Left hindlimb (tissue), 1 donor: ENCODE measurements at regions not wholly inside any gene's neighbourhood (a gene's known extent, or its start where the extent isn't known, plus 50 kb on each side); places are given as distances from the start of the nearest gene placed in this dataset.
A peak's percentile ranks its signal among the peaks of the same experiment; 100 is the strongest.

Source experiments
- DNase-seq: peaks from one replicate; pipeline ENCODE4 v3.0.0-alpha.2; 2018

DNA sequence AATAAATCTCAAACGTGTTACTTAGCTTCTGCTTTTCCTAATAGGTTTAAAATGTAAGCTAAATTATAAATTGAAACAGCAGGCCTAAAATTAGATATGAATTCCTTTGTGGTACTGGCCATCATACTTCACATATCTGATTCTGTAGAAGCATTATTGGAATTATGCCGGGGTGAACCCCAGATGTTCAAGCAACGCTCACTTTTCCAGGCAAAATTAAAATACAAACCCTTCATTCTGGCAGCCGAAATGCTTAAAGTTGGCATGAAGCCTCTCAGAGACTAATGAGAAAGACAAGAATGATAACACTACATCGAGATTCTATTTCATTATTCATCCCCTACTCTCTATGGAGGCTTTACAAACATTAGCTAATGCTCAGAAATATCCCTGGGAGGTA lies 1352.7 kb upstream of the ADGRL2 start:
- DNase-seq, result no peak

DNA sequence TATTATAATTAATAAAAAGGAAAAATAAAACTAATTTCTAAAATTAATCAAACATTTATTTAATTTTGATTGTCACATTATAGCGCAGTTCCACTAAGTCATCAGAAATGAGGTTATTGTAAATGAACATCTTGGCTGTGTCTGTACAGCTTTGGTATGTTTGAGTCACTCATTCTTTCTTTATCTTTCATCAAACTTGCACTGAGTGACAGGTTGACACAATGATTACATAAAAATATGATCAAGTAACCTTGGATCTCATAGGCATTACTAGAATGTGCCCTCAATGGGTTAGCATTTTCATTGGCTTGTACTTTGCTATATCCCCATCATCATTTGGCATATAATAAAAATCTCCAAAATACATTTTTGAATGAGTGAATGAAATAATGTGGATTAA lies 1353.2 kb upstream of the ADGRL2 start:
- DNase-seq, result no peak

DNA sequence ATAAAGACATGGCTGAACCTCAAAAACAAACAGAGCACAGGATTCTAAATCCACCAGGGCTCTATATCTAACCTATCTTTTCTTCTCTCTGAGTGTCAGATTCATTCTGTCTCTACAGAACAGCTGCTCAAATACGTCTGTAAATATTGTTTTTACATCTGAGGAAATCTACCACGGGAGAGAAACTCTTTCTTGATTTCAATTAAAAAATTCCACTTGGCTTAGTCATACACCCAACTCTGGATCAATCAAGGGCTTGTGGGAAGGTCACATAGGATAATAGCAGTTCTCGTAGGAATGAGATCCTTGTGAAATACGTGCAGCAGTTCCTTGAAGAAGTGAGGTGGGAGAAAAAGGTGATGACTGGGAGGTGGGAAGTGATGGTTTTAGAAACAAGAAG lies 1355.7 kb upstream of the ADGRL2 start:
- no peak for DNase-seq

DNA sequence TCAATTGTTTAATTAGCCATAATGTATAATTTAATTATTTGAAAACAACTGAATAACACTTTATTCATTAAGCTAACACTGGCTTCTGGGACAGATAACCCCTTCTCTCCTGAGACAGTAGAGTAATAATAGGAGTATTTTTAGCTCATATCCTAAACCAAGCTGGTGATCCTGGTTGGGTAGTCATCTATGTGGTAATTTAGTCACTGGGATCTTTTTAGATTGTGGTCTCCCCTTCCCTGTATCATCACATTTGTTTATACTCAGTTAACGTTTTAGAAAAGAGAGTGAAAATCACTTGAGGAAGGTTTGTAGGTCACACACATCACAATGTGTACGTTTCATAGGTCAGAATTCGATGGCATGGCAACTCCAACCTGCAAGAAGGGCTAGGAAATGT lies 1356.6 kb upstream of the ADGRL2 start:
- no peak for DNase-seq

DNA sequence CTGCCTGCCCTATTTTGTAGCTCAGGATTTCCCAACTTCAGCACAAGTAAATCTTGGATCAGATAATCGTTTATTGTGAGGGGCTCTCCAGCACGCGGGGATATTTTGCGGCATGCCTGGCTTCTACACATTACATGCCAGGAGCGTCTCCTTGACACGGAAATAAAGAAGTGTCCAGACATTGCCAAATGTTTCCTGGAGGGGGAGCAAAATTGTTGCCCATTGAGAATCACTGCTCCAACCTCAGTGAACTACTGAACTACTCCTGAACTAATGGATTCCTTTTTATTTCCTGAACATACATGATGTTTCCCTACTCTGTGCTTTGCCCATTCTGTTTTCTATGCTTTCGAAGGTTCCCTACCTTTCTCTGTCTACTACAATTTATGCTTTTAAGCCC lies 1359.1 kb upstream of the ADGRL2 start:
- no peak for DNase-seq

DNA sequence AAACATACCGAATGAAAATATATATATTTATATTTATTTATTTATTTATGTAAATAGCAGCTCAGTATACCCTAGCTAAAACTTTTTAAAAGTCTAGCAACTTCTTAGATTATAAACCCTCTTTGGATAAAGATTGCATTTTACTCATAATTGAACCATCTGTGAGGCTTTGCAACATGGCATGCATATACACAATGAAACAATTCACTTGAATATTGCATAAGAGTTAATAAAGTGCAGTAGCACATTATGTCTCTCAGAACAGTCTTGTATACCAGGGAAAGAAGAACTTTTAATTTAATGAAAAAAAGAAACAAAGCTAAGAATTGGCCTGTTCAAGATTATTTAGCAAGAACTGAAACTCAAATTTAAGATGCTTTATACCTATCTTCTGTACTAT lies 1363.9 kb upstream of the ADGRL2 start:
- no peak for DNase-seq

DNA sequence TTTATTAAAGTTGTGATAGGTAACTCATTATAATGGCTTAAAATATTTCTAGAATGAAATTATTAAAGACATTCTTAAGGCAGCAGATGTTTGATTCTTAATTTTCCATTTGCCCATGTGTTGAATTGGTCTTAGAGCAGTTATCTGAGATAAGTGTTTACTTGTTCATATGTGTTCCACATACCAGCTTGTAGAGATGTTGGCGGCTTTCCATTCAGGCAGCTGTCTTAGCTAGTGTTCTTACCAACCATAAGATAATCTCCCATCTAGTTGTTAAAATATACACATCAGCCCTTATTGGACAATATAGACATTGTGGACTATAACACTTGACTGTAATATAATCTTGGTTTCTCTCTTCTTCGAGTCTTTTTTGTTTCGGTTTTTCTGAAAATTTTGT lies 1372.9 kb upstream of the ADGRL2 start:
- DNase-seq, result peak; percentile 36

DNA sequence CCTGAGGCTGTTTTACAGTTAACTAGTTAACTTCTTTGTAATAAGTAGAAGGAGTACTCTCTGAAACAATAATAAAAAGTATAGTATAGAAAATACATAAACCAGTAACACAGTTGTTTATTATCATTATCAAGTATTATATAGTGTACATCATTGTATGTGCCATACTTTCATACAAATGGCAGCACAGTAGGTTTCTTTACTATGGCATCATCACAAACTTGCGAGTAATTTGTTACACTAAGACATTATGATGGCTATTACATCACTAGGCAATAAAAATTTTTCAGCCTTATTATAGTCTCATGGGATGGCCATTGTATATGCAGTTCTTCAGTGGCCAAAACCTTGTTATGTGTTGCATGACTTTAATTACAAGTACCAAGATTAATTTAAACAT lies 1376.5 kb upstream of the ADGRL2 start:
- DNase-seq, result no peak

DNA sequence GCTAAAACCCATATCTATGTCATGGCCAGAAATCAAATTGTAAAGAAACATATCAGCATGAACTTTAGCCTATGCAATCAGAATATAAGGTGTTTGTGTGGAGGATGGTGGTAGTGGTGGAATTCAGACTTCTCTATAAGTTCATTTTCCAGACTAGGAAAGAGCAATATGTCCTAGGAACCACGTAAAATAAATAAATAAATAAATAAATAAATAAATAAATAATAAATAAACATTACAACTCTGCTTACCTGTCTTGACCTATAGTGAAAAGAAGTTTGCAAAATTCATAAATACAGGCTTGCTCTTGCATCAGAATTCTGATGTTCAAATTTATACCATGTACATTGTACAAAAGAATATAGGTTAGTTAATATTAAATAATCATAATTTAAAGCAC lies 1382.6 kb upstream of the ADGRL2 start:
- no peak for DNase-seq

DNA sequence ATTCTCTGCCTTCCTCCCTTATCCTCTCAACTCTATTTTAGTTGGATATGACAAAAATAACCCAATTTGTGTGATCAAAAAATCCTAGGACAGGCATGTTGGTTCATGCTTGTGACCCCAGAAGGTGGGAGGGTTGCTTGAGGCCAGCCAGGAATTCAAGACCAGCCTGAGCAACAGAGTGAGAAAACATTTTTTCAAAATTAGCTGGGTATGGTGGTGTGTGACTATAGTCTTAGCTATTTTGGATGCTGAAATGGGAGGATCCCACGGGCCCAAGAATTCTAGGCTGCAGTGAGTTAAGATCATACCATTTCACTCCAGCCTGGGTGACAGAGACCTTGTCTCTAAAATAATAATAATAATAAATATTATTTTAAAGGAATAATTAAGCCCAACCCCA lies 1383.1 kb upstream of the ADGRL2 start:
- DNase-seq, result no peak

DNA sequence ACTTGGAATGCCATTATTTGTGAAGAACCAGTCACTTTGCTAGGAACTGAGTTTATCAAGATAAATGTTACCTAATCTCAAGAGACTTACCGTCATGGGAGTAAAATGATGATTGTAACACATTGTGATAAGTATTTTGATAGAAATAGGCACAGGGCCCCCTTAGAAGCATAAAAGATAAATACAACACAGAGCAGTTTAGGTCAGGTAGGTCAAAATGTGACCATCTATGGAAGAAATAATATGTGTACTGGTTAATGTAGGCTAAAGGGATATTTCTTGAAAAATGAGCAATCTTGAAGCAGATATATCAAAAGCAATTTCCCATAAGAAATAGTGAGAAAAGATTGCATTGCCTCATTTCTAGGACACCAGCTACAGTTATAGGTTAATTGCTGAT lies 1386.8 kb upstream of the ADGRL2 start:
- no peak for DNase-seq

DNA sequence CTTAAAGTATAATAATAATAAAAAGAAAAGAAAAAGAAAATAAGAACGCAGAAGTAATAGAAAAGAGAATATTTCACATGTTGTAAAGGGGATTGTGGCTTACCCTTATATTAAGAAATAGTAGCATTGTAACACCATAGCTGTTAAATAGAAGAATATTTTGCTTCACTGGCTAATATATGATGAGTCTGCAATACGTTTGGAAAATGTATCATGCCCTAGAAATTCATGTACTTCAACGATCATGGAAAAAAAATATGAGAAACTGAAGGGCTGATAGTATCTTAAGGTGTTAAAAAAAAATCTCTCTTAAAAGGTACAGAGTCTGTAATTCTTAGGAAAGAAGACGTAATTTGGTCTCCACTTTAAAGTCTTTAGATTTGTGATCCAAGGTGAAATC lies 1390.5 kb upstream of the ADGRL2 start:
- no peak for DNase-seq

DNA sequence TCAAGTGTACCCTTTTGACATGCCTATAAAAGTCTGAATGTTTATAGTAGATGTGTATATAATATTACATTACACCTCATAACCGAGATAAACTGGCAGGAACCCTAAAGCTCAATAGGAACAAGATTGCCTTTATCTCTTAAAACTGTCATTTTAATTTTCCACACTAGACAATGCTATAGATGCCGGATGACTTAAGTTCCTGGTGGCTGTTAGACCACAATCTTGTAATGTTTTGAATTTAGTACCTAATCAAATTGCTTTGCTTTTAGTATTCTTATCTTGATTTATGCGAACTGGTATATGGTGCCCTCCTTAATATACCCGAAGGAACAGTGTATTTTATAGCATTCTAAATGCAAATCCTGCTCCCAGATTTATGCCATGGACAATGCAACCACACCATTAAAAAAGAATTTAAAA lies 1397.0 kb upstream of the ADGRL4 start:
- no peak for DNase-seq

DNA sequence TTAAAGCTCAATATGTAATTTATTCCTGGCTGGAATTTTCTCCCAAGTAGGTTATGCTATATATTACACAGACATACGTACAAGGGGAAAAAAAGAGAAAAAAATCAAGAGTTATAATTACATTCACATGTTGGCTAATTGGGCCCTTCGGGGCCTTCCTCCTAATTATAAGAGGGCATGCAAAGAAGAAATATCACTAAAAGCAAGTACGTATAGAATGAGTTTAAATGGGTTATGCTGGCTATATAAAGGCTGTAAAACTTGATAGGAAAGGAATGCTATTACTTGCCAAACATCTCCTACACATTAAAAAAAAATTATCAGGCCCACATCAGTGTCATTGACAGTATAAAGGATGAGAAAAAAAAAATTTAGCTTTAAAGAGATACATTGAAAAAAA lies 1396.1 kb upstream of the ADGRL4 start:
- DNase-seq, result no peak

DNA sequence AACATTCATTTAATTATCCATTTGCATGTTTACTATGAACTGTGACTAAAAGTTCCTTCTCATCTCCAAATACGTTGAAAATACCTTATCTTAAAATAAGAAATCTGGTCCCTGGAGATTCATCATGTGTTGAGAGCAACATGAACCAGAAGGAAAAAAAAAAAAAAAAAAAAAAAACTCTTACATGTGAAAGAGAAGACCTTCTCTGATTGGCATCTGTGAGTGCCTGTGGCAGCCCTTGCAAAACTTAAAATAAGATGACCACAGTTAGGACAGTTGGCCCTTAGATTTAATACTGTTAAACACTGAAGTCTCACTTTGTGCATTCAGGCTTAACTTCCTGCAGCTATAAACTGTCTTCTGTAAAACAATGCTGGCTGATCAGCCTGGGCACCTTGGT lies 1395.2 kb upstream of the ADGRL4 start:
- no peak for DNase-seq

DNA sequence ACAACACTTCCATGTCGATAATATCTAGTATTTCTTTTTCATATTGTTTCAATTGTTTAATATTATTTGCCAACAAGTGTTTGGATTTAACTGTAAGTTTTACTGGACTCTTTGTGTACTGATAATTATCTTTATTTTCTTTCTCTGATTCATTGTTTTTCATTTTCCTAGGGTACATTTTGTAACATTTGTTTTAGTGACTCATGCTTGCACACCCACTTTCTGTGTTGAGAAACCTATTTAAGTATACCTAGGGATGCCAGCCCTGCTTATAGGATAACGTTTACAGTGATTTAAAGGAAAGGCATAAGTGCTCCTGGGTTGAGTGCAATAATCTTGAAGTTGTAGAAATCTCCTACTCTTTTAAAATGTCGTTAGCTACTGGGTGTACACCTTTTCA lies 1386.0 kb upstream of the ADGRL4 start:
- DNase-seq, result no peak

DNA sequence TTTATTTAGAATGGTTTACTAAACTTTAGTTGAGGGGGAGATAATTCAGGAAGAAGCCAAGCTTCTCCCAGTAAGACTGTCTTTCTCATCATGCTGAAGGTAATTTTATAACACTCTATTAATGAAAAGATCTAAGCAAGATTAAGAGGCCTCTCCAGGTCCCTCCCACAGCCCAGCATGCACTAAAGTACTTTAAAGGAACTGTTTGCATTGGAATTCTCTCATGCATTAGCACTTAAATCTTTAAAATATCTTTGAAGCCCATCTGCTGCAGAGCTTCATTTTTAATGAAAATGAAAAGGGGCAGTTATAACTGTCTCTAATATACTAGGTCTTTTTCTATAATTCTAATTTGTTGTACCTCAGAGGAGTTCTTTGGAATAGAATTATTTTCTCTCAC lies 1379.1 kb upstream of the ADGRL4 start:
- DNase-seq, result no peak

DNA sequence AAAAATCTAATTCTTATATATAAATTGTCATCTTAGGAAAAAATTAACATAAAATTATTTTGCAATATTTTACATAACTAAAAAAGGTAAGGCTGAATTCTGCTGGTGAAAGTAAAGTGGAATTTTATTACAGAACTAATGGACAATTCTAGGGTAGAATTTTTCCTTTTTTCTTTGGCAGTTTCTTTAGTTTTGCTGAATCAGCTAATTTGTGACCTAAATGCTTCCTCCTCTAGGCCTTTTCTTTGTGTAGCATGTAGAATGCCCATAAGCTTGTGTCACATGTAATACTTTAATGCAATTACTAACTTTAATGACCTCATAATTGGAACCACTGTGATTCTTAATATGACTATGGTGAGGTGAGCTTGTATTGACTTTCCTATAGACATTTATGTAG lies 1378.4 kb upstream of the ADGRL4 start:
- no peak for DNase-seq

DNA sequence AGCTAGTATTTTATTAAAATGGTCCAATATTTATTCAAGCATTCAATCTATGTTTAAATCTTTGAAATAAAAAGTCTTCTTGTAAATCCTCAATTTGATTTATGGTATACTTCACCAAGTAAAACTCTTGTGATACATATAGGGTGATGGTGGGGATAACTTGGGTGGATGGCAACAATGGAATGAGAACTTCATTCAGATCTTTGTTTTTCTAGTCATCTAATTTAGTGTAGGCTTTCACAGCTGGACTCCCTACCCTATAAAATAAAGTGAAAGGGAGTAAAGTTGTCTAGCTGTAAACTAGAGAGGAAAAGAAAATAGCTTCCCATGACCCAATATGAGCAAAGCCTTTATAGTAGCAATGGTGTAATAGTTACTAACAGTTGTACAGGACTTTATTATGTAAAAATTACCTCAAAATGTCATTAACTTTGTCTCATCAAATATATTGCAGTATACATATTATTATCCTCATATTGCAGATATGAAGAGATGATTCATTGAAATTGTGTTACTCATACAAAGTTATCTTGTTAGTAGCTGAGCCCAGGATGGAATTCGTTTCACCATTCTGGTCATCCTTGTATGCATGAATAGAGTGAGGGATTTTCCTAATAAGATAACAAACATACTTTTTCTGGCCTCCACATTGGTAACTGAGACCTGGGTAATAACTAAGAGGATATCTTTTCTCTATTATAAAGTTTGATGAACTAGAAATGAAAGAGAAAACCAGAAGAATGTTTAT lies 1377.7 kb upstream of the ADGRL4 start:
- no peak for DNase-seq

DNA sequence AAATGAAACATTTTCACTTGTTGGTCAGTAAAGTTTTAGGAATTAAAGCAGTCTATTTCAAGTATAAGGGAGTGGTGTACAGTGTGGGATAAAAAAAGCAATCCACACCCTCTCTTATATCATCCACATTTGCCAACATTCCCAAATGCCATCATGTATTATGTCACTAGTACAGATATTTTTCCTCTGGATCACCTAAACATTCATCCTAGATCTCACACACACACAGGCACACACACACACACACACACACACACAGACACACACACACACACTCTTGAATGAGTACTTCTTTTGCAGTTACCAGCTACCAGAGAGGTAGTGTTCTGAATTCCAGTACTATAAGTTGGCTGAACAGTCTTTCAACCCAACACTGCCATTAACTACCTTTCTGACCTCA lies 1369.1 kb upstream of the ADGRL4 start:
- DNase-seq, result no peak

DNA sequence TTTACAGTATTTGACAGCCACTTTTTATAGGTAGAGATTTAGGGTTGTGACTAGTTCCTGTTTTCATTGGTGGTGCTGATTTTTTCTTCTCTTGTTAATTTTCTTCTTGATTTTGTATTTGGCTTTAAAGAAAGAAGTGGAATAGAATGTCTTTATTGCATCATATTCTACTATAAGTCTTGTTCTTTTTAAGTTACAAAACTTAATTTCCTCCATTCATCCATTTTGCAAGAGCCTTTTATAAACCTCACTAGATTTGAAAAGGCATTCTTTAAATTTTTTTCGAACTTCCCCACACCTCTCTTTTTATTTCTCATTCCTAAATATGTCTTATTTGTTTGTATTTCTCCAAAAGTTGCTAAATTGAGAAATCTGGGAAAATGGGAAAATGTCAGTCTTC lies 1368.6 kb upstream of the ADGRL4 start:
- no peak for DNase-seq

DNA sequence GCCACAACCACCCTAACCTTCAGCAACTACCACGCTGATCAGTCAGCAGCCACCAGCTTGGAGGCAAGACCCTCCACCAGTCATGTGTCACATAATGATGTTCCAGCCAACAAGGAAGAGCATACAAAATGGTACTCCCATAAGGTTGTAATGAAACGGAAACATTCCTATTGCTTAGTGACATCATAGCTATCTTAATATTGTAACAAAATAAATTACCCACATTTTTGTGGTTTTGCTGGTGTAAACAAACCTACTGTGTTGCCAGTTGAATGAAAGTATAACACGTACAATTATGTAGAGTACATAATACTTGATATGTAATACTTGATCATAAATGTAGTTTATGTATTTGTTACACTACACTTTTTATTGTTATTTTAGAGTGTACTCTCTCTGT lies 1363.2 kb upstream of the ADGRL4 start:
- DNase-seq, result no peak

DNA sequence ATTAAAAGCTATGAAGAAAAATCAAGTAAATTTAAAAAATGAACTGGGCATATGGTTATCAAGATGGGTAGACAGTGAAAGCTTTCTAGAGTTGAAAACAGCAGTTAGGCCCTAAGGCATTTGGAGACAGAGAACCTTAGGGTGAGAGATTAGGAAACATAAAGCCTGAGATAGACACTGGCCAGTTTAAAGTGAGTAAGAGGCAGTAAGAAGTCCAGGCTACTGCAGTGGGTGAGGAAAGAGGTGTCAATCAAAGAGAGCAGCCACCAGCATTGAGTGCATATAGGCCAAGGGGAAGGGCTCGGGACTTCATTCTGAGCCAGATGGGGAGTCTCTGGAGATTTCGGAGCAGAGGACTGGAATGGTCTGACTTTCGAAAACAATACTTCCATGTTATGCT lies 1360.5 kb upstream of the ADGRL4 start:
- DNase-seq, result no peak

DNA sequence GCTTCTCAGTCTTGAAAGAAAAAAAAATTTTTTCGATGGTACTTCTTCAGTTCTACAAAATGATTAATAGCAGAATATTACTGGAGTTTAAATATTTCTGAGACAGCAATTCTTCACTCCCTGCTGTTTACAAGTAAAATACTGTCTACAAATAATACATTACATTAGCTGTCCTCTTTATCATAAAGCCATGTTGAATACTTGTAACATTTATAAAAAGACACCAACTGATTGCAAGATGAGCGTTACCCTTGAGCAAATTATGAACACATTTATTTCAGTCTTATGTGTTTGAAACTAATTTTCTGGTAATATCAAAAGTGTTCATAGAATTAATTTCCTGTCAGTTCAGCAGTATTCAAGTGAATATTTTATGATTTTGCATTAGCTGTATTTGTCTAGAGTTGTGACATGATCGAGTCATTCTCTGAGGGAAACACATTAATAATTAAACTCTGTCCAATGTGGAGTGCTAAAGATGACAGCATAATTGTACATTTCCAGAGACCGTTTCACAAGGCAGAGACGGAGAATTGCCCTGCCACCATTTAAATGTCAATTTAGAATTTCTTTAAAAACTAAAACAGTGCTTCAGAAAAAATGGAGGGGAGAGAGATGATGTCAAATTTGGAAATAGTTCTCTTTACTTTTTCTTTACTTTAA lies 1359.0 kb upstream of the ADGRL4 start:
- DNase-seq, result no peak
